ENCODE measurements at regions not wholly inside any gene's neighbourhood (a gene's known extent, or its start where the extent isn't known, plus 50 kb on each side); places are given as distances from the start of the nearest gene placed in this dataset.
"Not testable (repeated sequence)": the region's sequence is repeated elsewhere in the genome, so short reads cannot be mapped to it uniquely, and the experiment has no call there.

DNA sequence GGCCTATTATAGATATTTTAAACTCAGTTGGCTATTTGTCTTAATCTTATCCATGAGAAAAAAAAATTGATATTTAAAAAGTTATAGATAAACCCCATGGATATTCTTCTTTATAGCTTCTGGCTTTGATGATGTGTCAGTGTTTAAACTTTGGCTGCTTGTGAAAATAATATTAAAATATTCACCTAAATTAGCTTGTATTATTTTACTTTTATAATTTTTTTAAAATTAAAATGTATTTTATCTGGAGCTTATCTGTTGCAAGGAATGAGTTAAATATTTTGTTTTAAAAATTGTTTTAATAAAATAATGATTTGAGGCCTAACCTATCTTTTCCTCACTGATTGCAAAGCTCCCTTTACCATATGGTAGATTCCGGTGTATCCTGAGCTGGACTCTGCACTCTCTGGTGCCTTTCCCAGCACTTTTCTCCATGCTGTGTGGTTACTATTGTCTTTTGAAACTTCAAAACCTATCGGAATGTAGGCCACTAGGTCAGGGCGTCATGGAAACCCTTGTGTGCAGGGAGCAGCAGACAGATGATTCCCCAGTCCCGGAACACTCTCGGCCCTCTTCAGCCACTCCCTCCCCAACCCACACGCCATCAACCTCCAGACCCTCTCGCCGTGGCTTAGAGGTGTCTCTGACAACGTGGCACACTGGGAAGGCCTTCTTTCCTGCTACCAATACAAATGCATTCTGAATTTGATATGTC lies 252.3 kb upstream of the ATP10A start:
- H3K4me3 ChIP-seq (replicated peaks; ENCODE audit: insufficient read depth, low read length): no peak overlapping the region
- TF ChIP-seq POLR2AphosphoS5 (IDR thresholded peaks at IDR 0.05; ENCODE audit: low read depth): no peak
- TF ChIP-seq, protein P1, sequence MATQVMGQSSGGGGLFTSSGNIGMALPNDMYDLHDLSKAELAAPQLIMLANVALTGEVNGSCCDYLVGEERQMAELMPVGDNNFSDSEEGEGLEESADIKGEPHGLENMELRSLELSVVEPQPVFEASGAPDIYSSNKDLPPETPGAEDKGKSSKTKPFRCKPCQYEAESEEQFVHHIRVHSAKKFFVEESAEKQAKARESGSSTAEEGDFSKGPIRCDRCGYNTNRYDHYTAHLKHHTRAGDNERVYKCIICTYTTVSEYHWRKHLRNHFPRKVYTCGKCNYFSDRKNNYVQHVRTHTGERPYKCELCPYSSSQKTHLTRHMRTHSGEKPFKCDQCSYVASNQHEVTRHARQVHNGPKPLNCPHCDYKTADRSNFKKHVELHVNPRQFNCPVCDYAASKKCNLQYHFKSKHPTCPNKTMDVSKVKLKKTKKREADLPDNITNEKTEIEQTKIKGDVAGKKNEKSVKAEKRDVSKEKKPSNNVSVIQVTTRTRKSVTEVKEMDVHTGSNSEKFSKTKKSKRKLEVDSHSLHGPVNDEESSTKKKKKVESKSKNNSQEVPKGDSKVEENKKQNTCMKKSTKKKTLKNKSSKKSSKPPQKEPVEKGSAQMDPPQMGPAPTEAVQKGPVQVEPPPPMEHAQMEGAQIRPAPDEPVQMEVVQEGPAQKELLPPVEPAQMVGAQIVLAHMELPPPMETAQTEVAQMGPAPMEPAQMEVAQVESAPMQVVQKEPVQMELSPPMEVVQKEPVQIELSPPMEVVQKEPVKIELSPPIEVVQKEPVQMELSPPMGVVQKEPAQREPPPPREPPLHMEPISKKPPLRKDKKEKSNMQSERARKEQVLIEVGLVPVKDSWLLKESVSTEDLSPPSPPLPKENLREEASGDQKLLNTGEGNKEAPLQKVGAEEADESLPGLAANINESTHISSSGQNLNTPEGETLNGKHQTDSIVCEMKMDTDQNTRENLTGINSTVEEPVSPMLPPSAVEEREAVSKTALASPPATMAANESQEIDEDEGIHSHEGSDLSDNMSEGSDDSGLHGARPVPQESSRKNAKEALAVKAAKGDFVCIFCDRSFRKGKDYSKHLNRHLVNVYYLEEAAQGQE (IDR thresholded peaks at IDR 0.05; ENCODE audit: insufficient replicate concordance, low read depth): no peak
- no peaks in the 10 kb centered on the region for H3K27me3 ChIP-seq (ENCODE audit: insufficient read depth, poor library complexity, severe bottlenecking)
- no peak for DNase-seq (ENCODE audit: low read depth in 1 of 2, low spot score in 1 of 2)
- H3K27ac ChIP-seq (replicated peaks): no peak overlapping the region

- H3K27ac ChIP-seq (replicated peaks); H3K4me3 ChIP-seq (replicated peaks; ENCODE audit: insufficient read depth, low read length); H3K27me3 ChIP-seq (ENCODE audit: insufficient read depth, poor library complexity, severe bottlenecking); DNase-seq (ENCODE audit: low read depth in 1 of 2, low spot score in 1 of 2): not testable (repeated sequence)
Measured at GRCh38 chr15:26114128-26114527, 251.0 kb upstream of the ATP10A start.

DNA sequence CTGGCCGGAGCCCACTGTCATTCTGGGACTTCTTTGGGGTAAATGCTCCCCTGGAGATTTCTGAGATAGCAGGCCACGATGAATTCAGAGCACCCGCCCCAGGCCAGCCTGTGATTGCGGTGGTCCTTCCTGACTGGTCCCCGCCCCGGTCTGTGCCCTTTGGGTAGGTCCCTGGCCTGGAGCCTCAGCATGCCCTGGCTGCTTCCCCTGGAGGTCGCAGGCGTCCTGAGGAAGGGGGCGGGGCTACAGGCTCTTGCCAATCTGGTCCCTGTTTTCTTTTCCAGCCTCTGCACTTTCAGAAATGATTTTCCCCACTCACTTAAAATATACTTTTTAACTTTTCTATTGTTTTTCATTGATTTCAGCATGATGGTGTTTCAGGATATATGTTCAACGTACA lies 250.2 kb upstream of the ATP10A start:
- H3K27ac ChIP-seq (replicated peaks): no peak overlapping the region
- DNase-seq (ENCODE audit: low read depth in 1 of 2, low spot score in 1 of 2): no peak
- TF ChIP-seq POLR2AphosphoS5 (IDR thresholded peaks at IDR 0.05; ENCODE audit: low read depth): no peak
- no peak for TF ChIP-seq CTCF (IDR thresholded peaks at IDR 0.05; ENCODE audit: insufficient read depth, low read length)
- TF ChIP-seq SPI1 (IDR thresholded peaks at IDR 0.05; ENCODE audit: borderline replicate concordance, low read depth): no peak
- TF ChIP-seq, protein P1 (IDR thresholded peaks at IDR 0.05; ENCODE audit: insufficient replicate concordance, low read depth): no peak
- TF ChIP-seq GABPA (IDR thresholded peaks at IDR 0.05; ENCODE audit: low read depth): no peak
- no peak overlapping the region for H3K4me3 ChIP-seq (replicated peaks; ENCODE audit: insufficient read depth, low read length)
- no peaks in the 10 kb centered on the region for H3K27me3 ChIP-seq (ENCODE audit: insufficient read depth, poor library complexity, severe bottlenecking)

GRCh38 chr15:26109203-26109602 lies 246.1 kb upstream of the ATP10A start:
- TF ChIP-seq CTCF (IDR thresholded peaks at IDR 0.05; ENCODE audit: insufficient read depth, low read length) (no peak), GABPA (IDR thresholded peaks at IDR 0.05; ENCODE audit: low read depth) (no peak), SPI1 (IDR thresholded peaks at IDR 0.05; ENCODE audit: borderline replicate concordance, low read depth) (no peak), POLR2AphosphoS5 (IDR thresholded peaks at IDR 0.05; ENCODE audit: low read depth) (no peak)
- TF ChIP-seq, protein P1 (IDR thresholded peaks at IDR 0.05; ENCODE audit: insufficient replicate concordance, low read depth): no peak
- Histone ChIP-seq H3K27me3 (ENCODE audit: insufficient read depth, poor library complexity, severe bottlenecking) (no peaks in the 10 kb centered on the region), H3K27ac (replicated peaks) (no peak overlapping the region), H3K4me3 (replicated peaks; ENCODE audit: insufficient read depth, low read length) (no peak overlapping the region)
- no peak for DNase-seq (ENCODE audit: low read depth in 1 of 2, low spot score in 1 of 2)

All from HL-60 (cell line).